BJ (cell line): ENCODE measurements at regions not wholly inside any gene's neighbourhood (a gene's known extent, or its start where the extent isn't known, plus 50 kb on each side); places are given as distances from the start of the nearest gene placed in this dataset.

Source experiments
- CTCF ChIA-PET: fragments of 350-600 bp; formaldehyde crosslinking; extraction: SDS; loops from one replicate; lab custom pipeline; 2021; ENCODE audit warnings: antibody characterized with exemption, inconsistent platforms; lab: Yijun Ruan, JAX
- POLR2A ChIA-PET: fragments of 300-600 bp; sonication (Branson Sonifier 250); formaldehyde crosslinking; extraction: SDS; loops from one replicate; lab custom pipeline; 2021; ENCODE audit warnings: antibody characterized with exemption; lab: Charles Lee
- DNase-seq: peaks from one replicate; pipeline ENCODE4 v3.0.0-alpha.2; 2011; ENCODE audit warnings: low read depth
- H3K27me3 ChIP-seq: 2 replicates; pipeline ENCODE4 v1.6.0; 2011; ENCODE audit warnings: low read length; ENCODE audit not compliant: control insufficient read depth, insufficient read depth
- H3K36me3 ChIP-seq: 2 replicates; pipeline ENCODE4 v1.5.1; 2011; ENCODE audit warnings: low read length; ENCODE audit not compliant: control insufficient read depth, insufficient read depth
- H3K4me3 ChIP-seq: 2 replicates; pipeline ENCODE4 v1.5.1; 2011; ENCODE audit warnings: low read depth, mild to moderate bottlenecking, control low read depth, low read length
- TF ChIP-seq, protein P1 (sequence below): IDR thresholded peaks from 2 replicates; pipeline ENCODE4 v1.5.1; 2011; ENCODE audit warnings: low read depth, mild to moderate bottlenecking, control low read depth, inconsistent platforms, low read length, moderate library complexity; ENCODE audit not compliant: insufficient read depth

DNA sequence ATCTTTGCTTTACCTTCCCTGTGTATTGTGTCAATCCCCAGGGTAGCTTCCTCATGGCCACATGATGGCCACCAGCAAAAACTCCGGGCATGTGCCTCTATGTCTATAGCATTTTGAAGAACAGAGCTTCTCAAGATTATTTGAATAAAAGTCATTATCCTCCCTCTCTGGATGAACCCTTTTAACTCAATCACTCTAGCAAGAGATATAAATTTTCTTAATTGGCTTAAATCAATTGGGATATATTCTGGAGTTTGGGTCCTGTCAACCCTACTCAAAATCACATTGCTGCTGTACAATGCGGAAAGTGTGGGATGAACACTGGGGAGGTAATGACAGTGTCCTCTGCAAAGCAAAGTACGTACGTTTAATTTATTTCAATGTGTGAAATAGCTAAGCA, 370.6 kb upstream of the LRRC3B start:
- H3K36me3 ChIP-seq, result no peaks in the 10 kb centered on the region
- H3K27me3 ChIP-seq, result no peaks in the 10 kb centered on the region
- POLR2A ChIA-PET, result no interaction called here
- no peak for DNase-seq
- TF ChIP-seq, protein P1, sequence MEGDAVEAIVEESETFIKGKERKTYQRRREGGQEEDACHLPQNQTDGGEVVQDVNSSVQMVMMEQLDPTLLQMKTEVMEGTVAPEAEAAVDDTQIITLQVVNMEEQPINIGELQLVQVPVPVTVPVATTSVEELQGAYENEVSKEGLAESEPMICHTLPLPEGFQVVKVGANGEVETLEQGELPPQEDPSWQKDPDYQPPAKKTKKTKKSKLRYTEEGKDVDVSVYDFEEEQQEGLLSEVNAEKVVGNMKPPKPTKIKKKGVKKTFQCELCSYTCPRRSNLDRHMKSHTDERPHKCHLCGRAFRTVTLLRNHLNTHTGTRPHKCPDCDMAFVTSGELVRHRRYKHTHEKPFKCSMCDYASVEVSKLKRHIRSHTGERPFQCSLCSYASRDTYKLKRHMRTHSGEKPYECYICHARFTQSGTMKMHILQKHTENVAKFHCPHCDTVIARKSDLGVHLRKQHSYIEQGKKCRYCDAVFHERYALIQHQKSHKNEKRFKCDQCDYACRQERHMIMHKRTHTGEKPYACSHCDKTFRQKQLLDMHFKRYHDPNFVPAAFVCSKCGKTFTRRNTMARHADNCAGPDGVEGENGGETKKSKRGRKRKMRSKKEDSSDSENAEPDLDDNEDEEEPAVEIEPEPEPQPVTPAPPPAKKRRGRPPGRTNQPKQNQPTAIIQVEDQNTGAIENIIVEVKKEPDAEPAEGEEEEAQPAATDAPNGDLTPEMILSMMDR, result no peak
- H3K4me3 ChIP-seq, result no peak overlapping the region
- CTCF ChIA-PET, result no interaction called here

DNA sequence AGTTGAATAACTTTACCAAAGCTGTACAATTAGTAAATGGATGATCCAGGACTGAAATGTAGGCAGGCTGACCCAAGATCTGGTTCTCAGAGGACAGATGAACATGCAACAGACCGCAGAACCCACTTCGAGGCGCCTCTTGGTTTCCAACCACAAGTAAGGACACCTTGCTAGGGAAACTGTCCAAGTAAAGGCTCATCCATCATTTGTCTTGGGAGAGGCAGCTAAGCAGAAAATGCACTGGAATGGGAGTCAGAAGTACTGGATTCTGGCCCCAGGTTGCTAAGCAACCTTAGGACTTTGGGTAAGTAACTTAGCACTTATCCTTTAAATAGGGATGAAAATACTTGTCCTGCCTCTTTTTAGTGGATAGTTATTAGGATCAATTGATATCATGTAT, 366.3 kb upstream of the LRRC3B start:
- Histone ChIP-seq H3K36me3 (no peaks in the 10 kb centered on the region), H3K4me3 (no peak overlapping the region), H3K27me3 (no peaks in the 10 kb centered on the region)
- ChIA-PET CTCF (no interaction called here), POLR2A (no interaction called here)
- DNase-seq, result no peak
- TF ChIP-seq, protein P1, result no peak

GRCh38 chr3:26259176-26259575, 363.4 kb upstream of the LRRC3B start:
- TF ChIP-seq, protein P1, result no peak
- no peak for DNase-seq
- Histone ChIP-seq H3K4me3 (no peak overlapping the region), H3K36me3 (no peaks in the 10 kb centered on the region), H3K27me3 (no peaks in the 10 kb centered on the region)
- CTCF ChIA-PET, result no interaction called here
- POLR2A ChIA-PET, result no interaction called here

DNA sequence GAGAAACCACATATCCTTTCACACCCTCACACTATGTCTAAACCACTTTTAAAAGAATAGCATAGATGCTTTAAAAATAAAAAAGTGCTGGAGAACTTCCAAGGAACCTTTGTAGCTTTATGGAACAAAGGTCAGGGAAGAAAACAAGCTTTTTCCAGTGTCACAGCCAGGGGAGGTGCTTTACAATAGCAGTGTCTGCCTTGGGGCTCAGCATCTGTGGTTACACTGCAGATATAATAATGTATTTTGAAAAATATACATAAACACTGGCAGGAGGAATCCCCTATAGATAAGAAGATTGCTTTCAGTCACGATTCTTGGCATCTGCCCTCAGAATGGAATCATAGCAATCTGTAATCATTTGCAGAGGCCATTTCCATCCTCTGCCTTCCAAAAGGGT, 362.4 kb upstream of the LRRC3B start:
- POLR2A ChIA-PET, result no interaction called here
- Histone ChIP-seq H3K4me3 (no peak overlapping the region), H3K27me3 (no peaks in the 10 kb centered on the region), H3K36me3 (no peaks in the 10 kb centered on the region)
- DNase-seq, result no peak
- TF ChIP-seq, protein P1, result no peak
- CTCF ChIA-PET, result no interaction called here

DNA sequence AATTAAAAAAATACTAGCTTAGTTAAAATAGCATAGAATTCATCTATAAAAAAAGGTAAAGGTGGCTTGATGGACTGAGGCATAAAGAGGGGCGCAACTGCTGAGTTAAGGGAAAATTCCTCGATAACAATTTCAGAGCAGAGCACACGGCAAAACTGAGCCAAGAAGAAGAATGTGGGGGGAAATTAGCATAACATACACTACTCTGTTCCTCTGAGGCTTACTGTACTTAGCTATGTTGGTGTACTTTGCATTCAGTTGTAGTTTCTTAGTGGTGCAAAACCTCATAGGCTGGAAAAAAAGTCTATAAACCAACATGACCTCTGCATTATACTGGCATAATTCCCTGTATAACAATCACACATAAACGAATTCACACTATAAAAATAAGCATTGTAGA, 357.9 kb upstream of the LRRC3B start:
- ChIA-PET POLR2A (no interaction called here), CTCF (interaction anchor here (0.9 kb wide), 1 partner anchor 15 kb away, joined by 3 read pairs; no protein-coding TSS in a partner anchor)
- no peak for DNase-seq
- Histone ChIP-seq H3K4me3 (no peak overlapping the region), H3K36me3 (no peaks in the 10 kb centered on the region), H3K27me3 (no peaks in the 10 kb centered on the region)
- TF ChIP-seq, protein P1, result no peak
